GM12873 (cell line): ENCODE measurements at regions not wholly inside any gene's neighbourhood (a gene's known extent, or its start where the extent isn't known, plus 50 kb on each side); places are given as distances from the start of the nearest gene placed in this dataset.

ENCODE experiments used
- CTCF ChIP-seq: IDR thresholded peaks from 2 replicates; pipeline ENCODE4 v1.5.1; 2012; ENCODE audit warnings: low read depth, mild to moderate bottlenecking, moderate library complexity, low read length, control low read depth; ENCODE audit not compliant: insufficient read depth; ENCODE audit errors: missing control alignments

GRCh38 chr4:141473952-141474351, 162.4 kb upstream of the IL15 start:
- no peak for TF ChIP-seq CTCF

GRCh38 chr4:141480950-141481349, 155.4 kb upstream of the IL15 start:
- no peak for TF ChIP-seq CTCF

GRCh38 chr4:141486375-141486997, 149.9 kb upstream of the IL15 start:
- no peak for TF ChIP-seq CTCF

GRCh38 chr4:141497627-141498026, 138.8 kb upstream of the IL15 start:
- no peak for TF ChIP-seq CTCF

GRCh38 chr4:141499261-141499853, 137.0 kb upstream of the IL15 start:
- no peak for TF ChIP-seq CTCF

- no peak for TF ChIP-seq CTCF
Observed at GRCh38 chr4:141501395-141501794, 135.0 kb upstream of the IL15 start.

GRCh38 chr4:141501931-141502330, 134.5 kb upstream of the IL15 start:
- no peak for TF ChIP-seq CTCF
